Hepatocyte (in vitro differentiated cells): ENCODE measurements at regions not wholly inside any gene's neighbourhood (a gene's known extent, or its start where the extent isn't known, plus 50 kb on each side); places are given as distances from the start of the nearest gene placed in this dataset.

Source experiments
- EZH2phosphoT487 ChIP-seq: fragments of 200-600 bp; sonication (generic); IDR thresholded peaks from one replicate; pipeline ENCODE4 v1.6.1; 2018; ENCODE audit warnings: antibody characterized with exemption, mild to moderate bottlenecking, low read depth, moderate library complexity; ENCODE audit not compliant: unreplicated experiment, severe bottlenecking
- TF ChIP-seq, protein P1 (sequence below): fragments of 200-600 bp; sonication (generic); IDR thresholded peaks from 2 replicates; pipeline ENCODE4 v1.5.1; 2016; ENCODE audit warnings: antibody characterized with exemption, mild to moderate bottlenecking; ENCODE audit not compliant: poor library complexity

DNA sequence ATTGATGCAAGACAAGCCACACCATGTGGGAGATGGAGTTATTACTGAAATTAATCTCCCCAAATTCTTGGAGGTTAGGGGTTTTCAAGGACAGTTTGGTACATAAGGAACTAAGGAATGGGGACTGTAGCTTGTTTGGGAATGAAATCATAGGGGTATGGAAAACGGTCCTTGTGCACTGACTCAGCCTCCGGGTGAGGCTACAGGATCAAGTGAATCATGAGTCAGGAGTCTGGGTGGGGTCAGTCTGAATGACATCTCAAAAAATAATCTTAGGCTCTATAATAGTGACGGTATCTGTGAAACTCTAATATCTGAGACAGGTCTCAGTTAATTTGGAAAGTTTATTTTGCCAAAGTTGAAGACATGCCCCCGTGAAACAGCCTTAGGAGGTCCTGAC is 128.5 kb upstream of the CYSLTR1 start:
- TF ChIP-seq EZH2phosphoT487, result no peak
- TF ChIP-seq, protein P1, sequence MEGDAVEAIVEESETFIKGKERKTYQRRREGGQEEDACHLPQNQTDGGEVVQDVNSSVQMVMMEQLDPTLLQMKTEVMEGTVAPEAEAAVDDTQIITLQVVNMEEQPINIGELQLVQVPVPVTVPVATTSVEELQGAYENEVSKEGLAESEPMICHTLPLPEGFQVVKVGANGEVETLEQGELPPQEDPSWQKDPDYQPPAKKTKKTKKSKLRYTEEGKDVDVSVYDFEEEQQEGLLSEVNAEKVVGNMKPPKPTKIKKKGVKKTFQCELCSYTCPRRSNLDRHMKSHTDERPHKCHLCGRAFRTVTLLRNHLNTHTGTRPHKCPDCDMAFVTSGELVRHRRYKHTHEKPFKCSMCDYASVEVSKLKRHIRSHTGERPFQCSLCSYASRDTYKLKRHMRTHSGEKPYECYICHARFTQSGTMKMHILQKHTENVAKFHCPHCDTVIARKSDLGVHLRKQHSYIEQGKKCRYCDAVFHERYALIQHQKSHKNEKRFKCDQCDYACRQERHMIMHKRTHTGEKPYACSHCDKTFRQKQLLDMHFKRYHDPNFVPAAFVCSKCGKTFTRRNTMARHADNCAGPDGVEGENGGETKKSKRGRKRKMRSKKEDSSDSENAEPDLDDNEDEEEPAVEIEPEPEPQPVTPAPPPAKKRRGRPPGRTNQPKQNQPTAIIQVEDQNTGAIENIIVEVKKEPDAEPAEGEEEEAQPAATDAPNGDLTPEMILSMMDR, result no peak
